ENCODE measurements at regions not wholly inside any gene's neighbourhood (a gene's known extent, or its start where the extent isn't known, plus 50 kb on each side); places are given as distances from the start of the nearest gene placed in this dataset.

DNA sequence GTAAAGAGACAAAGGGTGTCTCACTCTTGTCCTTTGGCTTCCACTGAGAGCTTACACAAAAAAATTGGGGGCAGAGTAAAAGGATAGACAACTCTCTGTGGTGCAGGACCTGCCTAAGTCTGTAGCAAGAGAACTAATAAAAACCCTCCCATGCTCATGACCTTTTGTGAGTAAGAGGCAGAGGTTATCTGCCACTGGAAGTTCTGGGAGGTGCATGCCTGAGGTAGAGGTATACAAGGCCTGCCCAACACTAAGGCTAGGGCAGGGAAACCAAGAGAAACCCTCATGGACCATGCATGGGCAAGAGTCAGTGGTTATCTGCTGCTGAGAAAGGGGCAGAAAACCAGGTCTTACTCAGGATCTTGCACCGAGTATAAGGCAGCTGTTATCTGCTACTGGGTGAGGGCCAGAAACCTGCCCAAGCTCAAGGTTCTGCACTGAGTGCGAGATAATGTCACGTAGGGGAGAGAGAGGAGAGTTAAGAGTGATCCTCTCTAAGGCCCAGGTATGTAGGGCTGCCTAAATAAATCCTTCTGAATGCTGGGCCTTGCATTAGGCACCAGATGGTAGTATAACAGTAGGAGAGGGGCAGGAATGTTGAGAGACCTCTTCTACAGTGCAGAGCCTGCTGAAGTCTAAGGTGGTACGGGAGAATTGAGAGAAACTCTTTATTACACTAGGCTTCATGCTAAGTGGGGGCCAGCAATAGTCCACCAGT, 143.4 kb downstream of the MACROH2A1 start:
- no peak overlapping the region for H3K4me3 ChIP-seq (ENCODE audit: low read length)
- no peak for DNase-seq (ENCODE audit: low read depth)
- TF ChIP-seq, protein P1, sequence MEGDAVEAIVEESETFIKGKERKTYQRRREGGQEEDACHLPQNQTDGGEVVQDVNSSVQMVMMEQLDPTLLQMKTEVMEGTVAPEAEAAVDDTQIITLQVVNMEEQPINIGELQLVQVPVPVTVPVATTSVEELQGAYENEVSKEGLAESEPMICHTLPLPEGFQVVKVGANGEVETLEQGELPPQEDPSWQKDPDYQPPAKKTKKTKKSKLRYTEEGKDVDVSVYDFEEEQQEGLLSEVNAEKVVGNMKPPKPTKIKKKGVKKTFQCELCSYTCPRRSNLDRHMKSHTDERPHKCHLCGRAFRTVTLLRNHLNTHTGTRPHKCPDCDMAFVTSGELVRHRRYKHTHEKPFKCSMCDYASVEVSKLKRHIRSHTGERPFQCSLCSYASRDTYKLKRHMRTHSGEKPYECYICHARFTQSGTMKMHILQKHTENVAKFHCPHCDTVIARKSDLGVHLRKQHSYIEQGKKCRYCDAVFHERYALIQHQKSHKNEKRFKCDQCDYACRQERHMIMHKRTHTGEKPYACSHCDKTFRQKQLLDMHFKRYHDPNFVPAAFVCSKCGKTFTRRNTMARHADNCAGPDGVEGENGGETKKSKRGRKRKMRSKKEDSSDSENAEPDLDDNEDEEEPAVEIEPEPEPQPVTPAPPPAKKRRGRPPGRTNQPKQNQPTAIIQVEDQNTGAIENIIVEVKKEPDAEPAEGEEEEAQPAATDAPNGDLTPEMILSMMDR (conservative IDR thresholded peaks at IDR 0.05; ENCODE audit: low read depth, low read length) = no peak

- TF ChIP-seq, protein P1 (conservative IDR thresholded peaks at IDR 0.05; ENCODE audit: low read depth, low read length) = no peak
- no peak overlapping the region for H3K4me3 ChIP-seq (ENCODE audit: low read length)
- DNase-seq (ENCODE audit: low read depth) = no peak
Measured at GRCh38 chr5:135254183-135254582, 144.8 kb downstream of the MACROH2A1 start.

DNA sequence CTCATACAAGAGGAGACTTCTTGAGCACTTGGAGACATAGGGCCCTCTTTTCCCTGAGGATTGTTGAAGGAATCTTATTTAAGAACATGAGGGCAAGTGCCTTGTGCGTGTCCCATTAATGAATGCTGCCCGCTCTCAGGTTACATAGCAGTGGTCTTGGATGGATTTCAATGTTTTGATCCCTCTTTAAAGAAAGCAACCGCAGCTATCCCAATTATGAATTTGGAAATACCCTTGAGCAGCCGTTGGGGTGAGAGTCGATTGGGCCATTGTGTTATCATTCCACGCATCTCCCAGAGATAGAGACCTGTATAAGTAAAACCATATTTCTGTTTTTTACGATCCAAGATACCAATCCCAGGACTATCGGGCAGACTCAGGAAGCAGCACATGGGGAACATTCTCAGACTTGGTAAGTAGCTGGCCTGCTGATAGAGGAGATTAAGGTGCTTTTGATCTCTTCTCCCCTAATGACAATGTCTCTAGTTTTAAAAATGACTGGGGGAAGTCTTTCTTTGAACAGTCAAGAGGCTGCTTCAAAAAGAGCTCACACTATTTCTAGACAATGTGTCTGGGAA, 145.3 kb downstream of the MACROH2A1 start:
- H3K4me3 ChIP-seq (ENCODE audit: low read length) = no peak overlapping the region
- DNase-seq (ENCODE audit: low read depth) = no peak
- TF ChIP-seq, protein P1 (conservative IDR thresholded peaks at IDR 0.05; ENCODE audit: low read depth, low read length) = no peak

DNA sequence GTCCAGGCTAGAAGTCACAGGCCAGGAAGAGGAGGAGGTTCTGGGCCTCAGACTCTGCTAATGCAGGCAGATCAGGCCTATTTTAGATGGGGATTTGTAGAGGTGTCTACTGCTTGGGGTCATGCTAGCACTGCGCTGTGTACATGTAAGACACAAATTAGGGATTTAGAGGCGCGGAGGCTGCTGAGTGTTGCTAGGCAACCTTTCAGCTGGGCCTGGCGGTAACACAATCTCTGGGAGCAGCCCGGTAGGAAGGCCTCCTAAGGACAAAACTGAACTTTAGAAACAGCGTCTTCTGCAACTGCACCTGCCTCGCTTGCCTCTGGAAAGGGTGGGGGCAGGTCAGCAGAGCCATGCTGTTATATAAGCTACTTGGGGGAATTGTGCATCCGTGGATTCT, 147.9 kb downstream of the MACROH2A1 start:
- TF ChIP-seq, protein P1 (conservative IDR thresholded peaks at IDR 0.05; ENCODE audit: low read depth, low read length) = no peak
- no peak overlapping the region for H3K4me3 ChIP-seq (ENCODE audit: low read length)
- DNase-seq (ENCODE audit: low read depth) = no peak

- H3K4me3 ChIP-seq (ENCODE audit: low read length) = no peak overlapping the region
- no peak for DNase-seq (ENCODE audit: low read depth)
- TF ChIP-seq, protein P1 (conservative IDR thresholded peaks at IDR 0.05; ENCODE audit: low read depth, low read length) = no peak
Measured at GRCh38 chr5:135250671-135251070, 148.4 kb downstream of the MACROH2A1 start.

DNA sequence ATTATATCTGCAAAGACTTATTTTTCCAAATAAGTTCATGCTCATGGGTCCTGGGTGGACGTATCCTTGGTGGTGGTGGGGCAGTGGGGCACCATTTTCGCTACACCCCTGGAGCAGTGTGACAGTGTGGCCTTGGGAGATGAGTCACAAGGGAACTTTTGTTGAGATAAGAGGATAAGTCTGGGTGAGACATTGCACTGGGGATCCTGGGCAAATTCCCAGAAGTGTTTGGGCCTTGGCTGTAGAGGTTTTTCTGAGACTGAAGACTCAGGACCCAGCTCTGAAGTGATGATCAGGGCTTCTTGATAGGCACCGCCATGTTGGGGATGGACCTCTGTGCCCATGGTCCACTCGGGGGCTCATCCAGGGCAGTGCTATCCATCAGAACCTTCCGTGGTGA, 149.4 kb downstream of the MACROH2A1 start:
- no peak for DNase-seq (ENCODE audit: low read depth)
- TF ChIP-seq, protein P1 (conservative IDR thresholded peaks at IDR 0.05; ENCODE audit: low read depth, low read length) = no peak
- no peak overlapping the region for H3K4me3 ChIP-seq (ENCODE audit: low read length)

DNA sequence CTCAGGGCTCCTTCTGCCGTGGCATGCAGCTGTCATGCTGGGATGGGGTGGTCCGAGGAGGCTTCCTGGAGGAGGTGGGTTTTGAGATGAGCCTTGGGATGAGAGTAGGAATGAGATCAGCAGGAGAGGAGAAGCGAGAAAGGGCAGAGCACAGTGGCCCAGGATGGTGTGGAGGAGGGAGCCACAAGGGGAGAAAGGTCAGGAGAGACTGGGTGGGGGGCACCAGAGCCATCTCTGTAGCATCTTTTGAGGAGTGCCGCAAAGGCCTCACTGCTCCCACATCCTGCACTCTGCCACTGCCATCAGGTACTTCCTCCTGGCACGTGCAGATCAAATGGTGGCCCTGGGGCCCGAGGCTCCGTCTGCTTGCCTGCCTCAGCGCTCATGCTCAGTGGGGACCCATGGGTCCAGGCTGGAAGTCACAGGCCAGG, 150.2 kb downstream of the MACROH2A1 start:
- no peak for DNase-seq (ENCODE audit: low read depth)
- H3K4me3 ChIP-seq (ENCODE audit: low read length) = no peak overlapping the region
- TF ChIP-seq, protein P1 (conservative IDR thresholded peaks at IDR 0.05; ENCODE audit: low read depth, low read length) = no peak

All from retinal pigment epithelial cell (primary cell).